Panc1 (cell line): ENCODE measurements at regions not wholly inside any gene's neighbourhood (a gene's known extent, or its start where the extent isn't known, plus 50 kb on each side); places are given as distances from the start of the nearest gene placed in this dataset.

Experiments
- ATAC-seq: fragments of 200-7000 bp; cut with Tn5 transposase; 2 replicates; pipeline ENCODE4 v1.9.1; 2020; ENCODE audit warnings: mild to moderate bottlenecking, moderate library complexity
- BruUV-seq: library from RNA; stranded (reverse); fragments of 400-500 nt; replicated peaks from 2 replicates; lab custom pipeline; 2021; lab: Mats Ljungman, UMichigan
- CTCF ChIA-PET: fragments of 300-600 bp; sonication (Branson Sonifier 250); formaldehyde crosslinking; loops from one replicate; lab custom pipeline; 2022; ENCODE audit warnings: antibody characterized with exemption; lab: Charles Lee
- POLR2A ChIA-PET: fragments of 300-600 bp; sonication (Branson Sonifier 250); formaldehyde crosslinking; loops from one replicate; lab custom pipeline; 2022; ENCODE audit warnings: antibody characterized with exemption; lab: Charles Lee
- DNase-seq: peaks from one replicate; pipeline ENCODE4 v3.0.0-alpha.2; 2010; ENCODE audit warnings: low read depth, low spot score
- H3K27ac ChIP-seq: 2 replicates; pipeline ENCODE4 v1.5.1; 2011; ENCODE audit warnings: mild to moderate bottlenecking, low read length, inconsistent platforms
- H3K27me3 ChIP-seq: fragments of 200-500 bp; sonication (Bioruptor generic); 2 replicates; pipeline ENCODE4 v1.6.0; 2014; ENCODE audit warnings: low read length, inconsistent platforms; ENCODE audit not compliant: control insufficient read depth, insufficient read depth
- H3K36me3 ChIP-seq: fragments of 200-500 bp; sonication (Bioruptor generic); 2 replicates; pipeline ENCODE4 v1.5.1; 2014; ENCODE audit warnings: inconsistent platforms, mild to moderate bottlenecking, low read length, moderate library complexity; ENCODE audit not compliant: control insufficient read depth, insufficient read depth
- H3K4me1 ChIP-seq: 2 replicates; pipeline ENCODE4 v1.5.1; 2011; ENCODE audit warnings: inconsistent platforms, mild to moderate bottlenecking, low read length, moderate library complexity; ENCODE audit not compliant: control insufficient read depth, insufficient read depth
- H3K4me3 ChIP-seq, 2 experiments: 2 replicates each; pipeline ENCODE4 v1.5.1; 2011 to 2012; ENCODE audit warnings: low read depth in 2 of 2, low read length in 2 of 2, mild to moderate bottlenecking in 2 of 2, inconsistent platforms in 1 of 2, moderate library complexity in 1 of 2
- H3K9me3 ChIP-seq: fragments of 200-500 bp; sonication (Bioruptor generic); 2 replicates; pipeline ENCODE4 v1.5.1; 2014; ENCODE audit warnings: low read depth, mild to moderate bottlenecking, inconsistent platforms, low read length, moderate library complexity; ENCODE audit not compliant: control insufficient read depth, insufficient read depth
- POLR2AphosphoS5 ChIP-seq: IDR thresholded peaks from 2 replicates; pipeline ENCODE4 v1.6.1; 2012; ENCODE audit warnings: mild to moderate bottlenecking, low read depth, low read length, moderate library complexity
- SIN3A ChIP-seq: IDR thresholded peaks from 2 replicates; pipeline ENCODE4 v1.6.1; 2012; ENCODE audit warnings: low read depth, mild to moderate bottlenecking, low read length, moderate library complexity, borderline replicate concordance; ENCODE audit not compliant: insufficient read depth
- TCF7L2 ChIP-seq: IDR thresholded peaks from 2 replicates; pipeline ENCODE4 v1.6.1; 2011; ENCODE audit warnings: mild to moderate bottlenecking, low read depth, low read length, inconsistent platforms
- in situ Hi-C: cut with HindIII; loops from 2 replicates; pipeline ENCODE4 v1.10.0; 2016; ENCODE audit warnings: low sequenced_read_pairs, low pct_unique_long_range_greater_than_20kb
- intact Hi-C: fragments of 100-400 bp; cut with micrococcal nuclease; formaldehyde crosslinking; loops from one replicate; pipeline ENCODE4 v1.10.0; 2022; ENCODE audit not compliant: unreplicated experiment
- TF ChIP-seq, protein P1 (sequence below), 2 experiments: IDR thresholded peaks; 2 replicates each; pipeline ENCODE4 v1.6.1; 2011 to 2012; ENCODE audit warnings: low read depth in 2 of 2, control low read depth in 1 of 2, low read length in 1 of 2, mild to moderate bottlenecking in 1 of 2, moderate library complexity in 1 of 2; ENCODE audit not compliant: insufficient read depth in 1 of 2
- TF ChIP-seq, protein P2 (sequence below): fragments of 450-650 bp; IDR thresholded peaks from 2 replicates; pipeline ENCODE4 v1.5.1; 2017; ENCODE audit warnings: mild to moderate bottlenecking

DNA sequence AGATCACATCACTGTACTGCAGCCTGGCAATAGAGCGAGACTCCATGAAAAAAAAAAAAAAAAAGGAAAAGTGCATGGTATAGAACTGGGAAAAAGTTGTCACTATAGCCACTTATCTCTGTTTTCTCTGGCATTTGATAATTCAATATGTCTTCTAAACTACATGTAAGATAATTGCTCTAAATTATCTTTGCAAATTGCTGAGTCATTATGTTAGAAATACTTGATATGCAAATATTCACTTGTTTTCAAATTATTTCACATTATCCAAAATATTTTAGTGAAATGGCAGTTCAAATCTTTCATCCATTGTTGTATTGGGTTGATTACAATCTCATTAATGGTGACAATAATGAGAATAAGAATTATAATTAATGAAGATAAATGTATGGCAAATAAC is 1455.1 kb downstream of the KCNT2 start:
- BruUV-seq: no TSS peak
- ATAC-seq (no peak), DNase-seq (no peak)
- ChIA-PET CTCF (no interaction called here), POLR2A (no interaction called here)
- no peaks in the 10 kb centered on the region for H3K36me3 ChIP-seq
- H3K27me3 ChIP-seq: no peaks in the 10 kb centered on the region
- in situ Hi-C loops (no loop called here), intact Hi-C loops (no loop called here)
- H3K4me1 ChIP-seq: no peaks in the 10 kb centered on the region
- TF ChIP-seq SIN3A (no peak), POLR2AphosphoS5 (no peak), TCF7L2 (no peak)
- TF ChIP-seq, protein P1, sequence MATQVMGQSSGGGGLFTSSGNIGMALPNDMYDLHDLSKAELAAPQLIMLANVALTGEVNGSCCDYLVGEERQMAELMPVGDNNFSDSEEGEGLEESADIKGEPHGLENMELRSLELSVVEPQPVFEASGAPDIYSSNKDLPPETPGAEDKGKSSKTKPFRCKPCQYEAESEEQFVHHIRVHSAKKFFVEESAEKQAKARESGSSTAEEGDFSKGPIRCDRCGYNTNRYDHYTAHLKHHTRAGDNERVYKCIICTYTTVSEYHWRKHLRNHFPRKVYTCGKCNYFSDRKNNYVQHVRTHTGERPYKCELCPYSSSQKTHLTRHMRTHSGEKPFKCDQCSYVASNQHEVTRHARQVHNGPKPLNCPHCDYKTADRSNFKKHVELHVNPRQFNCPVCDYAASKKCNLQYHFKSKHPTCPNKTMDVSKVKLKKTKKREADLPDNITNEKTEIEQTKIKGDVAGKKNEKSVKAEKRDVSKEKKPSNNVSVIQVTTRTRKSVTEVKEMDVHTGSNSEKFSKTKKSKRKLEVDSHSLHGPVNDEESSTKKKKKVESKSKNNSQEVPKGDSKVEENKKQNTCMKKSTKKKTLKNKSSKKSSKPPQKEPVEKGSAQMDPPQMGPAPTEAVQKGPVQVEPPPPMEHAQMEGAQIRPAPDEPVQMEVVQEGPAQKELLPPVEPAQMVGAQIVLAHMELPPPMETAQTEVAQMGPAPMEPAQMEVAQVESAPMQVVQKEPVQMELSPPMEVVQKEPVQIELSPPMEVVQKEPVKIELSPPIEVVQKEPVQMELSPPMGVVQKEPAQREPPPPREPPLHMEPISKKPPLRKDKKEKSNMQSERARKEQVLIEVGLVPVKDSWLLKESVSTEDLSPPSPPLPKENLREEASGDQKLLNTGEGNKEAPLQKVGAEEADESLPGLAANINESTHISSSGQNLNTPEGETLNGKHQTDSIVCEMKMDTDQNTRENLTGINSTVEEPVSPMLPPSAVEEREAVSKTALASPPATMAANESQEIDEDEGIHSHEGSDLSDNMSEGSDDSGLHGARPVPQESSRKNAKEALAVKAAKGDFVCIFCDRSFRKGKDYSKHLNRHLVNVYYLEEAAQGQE (IDR thresholded peaks at IDR 0.05; ENCODE audit: insufficient read depth in 1 of 2, low read depth in 2 of 2, low read length in 1 of 2): no peak
- TF ChIP-seq, protein P2, sequence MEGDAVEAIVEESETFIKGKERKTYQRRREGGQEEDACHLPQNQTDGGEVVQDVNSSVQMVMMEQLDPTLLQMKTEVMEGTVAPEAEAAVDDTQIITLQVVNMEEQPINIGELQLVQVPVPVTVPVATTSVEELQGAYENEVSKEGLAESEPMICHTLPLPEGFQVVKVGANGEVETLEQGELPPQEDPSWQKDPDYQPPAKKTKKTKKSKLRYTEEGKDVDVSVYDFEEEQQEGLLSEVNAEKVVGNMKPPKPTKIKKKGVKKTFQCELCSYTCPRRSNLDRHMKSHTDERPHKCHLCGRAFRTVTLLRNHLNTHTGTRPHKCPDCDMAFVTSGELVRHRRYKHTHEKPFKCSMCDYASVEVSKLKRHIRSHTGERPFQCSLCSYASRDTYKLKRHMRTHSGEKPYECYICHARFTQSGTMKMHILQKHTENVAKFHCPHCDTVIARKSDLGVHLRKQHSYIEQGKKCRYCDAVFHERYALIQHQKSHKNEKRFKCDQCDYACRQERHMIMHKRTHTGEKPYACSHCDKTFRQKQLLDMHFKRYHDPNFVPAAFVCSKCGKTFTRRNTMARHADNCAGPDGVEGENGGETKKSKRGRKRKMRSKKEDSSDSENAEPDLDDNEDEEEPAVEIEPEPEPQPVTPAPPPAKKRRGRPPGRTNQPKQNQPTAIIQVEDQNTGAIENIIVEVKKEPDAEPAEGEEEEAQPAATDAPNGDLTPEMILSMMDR: no peak
- no peak overlapping the region for H3K4me3 ChIP-seq
- no peak overlapping the region for H3K27ac ChIP-seq
- H3K9me3 ChIP-seq: no peaks in the 10 kb centered on the region

DNA sequence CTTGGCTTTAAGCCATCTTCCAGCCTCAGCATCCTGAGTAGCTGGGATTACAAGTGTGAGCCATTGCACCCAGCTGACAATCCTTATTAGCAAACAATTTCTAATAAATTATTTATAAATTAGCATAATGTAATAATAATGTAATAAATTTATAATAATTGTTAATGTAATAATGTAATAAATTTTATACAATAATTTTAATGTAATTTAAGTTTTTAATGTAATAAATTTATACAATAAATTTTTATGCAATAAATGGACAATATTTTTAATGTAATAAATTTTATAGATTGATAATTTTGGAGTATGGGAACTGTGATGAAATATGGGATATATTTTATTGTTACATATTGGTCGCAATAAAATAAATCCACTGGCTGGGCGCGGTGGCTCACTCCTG is 1457.5 kb downstream of the KCNT2 start:
- H3K4me3 ChIP-seq: no peak overlapping the region
- no peaks in the 10 kb centered on the region for H3K9me3 ChIP-seq
- in situ Hi-C loops (no loop called here), intact Hi-C loops (no loop called here)
- DNase-seq (no peak), ATAC-seq (no peak)
- H3K4me1 ChIP-seq: no peaks in the 10 kb centered on the region
- no peak overlapping the region for H3K27ac ChIP-seq
- no peaks in the 10 kb centered on the region for H3K36me3 ChIP-seq
- ChIA-PET CTCF (no interaction called here), POLR2A (no interaction called here)
- TF ChIP-seq TCF7L2 (no peak), SIN3A (no peak), POLR2AphosphoS5 (no peak)
- TF ChIP-seq, protein P2: no peak
- TF ChIP-seq, protein P1 (IDR thresholded peaks at IDR 0.05; ENCODE audit: insufficient read depth in 1 of 2, low read depth in 2 of 2, low read length in 1 of 2): no peak
- no TSS peak for BruUV-seq
- H3K27me3 ChIP-seq: no peaks in the 10 kb centered on the region
